ENCODE measurements at regions not wholly inside any gene's neighbourhood (a gene's known extent, or its start where the extent isn't known, plus 50 kb on each side); places are given as distances from the start of the nearest gene placed in this dataset.

DNA sequence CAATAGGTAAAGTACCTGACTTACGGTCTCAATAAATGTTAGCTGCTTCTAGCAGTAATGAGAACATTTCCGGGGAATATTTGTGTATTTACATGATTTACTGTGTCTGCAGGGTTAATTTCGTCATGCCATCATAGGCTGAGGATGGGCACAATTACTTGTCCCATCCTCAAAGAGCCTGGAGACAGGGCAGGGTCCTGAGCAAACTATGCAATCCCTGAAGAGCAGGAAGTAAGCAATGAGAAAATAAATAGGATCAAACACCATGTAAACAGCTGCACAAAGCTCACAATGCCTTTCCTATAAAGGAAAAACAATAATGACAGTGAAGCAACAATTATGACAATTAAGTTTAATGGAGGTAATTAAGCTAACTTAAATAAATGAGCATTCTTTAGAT lies 114.6 kb upstream of the FOXQ1 start:
- H3K4me3 ChIP-seq (ENCODE audit: low read depth, low read length): no peak overlapping the region
- H3K27me3 ChIP-seq (replicated peaks): no peaks in the 10 kb centered on the region
- DNase-seq: no peak
- TF ChIP-seq, protein P1, sequence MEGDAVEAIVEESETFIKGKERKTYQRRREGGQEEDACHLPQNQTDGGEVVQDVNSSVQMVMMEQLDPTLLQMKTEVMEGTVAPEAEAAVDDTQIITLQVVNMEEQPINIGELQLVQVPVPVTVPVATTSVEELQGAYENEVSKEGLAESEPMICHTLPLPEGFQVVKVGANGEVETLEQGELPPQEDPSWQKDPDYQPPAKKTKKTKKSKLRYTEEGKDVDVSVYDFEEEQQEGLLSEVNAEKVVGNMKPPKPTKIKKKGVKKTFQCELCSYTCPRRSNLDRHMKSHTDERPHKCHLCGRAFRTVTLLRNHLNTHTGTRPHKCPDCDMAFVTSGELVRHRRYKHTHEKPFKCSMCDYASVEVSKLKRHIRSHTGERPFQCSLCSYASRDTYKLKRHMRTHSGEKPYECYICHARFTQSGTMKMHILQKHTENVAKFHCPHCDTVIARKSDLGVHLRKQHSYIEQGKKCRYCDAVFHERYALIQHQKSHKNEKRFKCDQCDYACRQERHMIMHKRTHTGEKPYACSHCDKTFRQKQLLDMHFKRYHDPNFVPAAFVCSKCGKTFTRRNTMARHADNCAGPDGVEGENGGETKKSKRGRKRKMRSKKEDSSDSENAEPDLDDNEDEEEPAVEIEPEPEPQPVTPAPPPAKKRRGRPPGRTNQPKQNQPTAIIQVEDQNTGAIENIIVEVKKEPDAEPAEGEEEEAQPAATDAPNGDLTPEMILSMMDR (IDR thresholded peaks at IDR 0.05; ENCODE audit: low read depth, low read length, missing control alignments): no peak
- no peak overlapping the region for H3K27ac ChIP-seq
- in situ Hi-C loops (cut with HindIII; ENCODE audit: low pct_ligation_motif_present, low sequenced_read_pairs): no loop called here
- H3K36me3 ChIP-seq (replicated peaks): no peaks in the 10 kb centered on the region

DNA sequence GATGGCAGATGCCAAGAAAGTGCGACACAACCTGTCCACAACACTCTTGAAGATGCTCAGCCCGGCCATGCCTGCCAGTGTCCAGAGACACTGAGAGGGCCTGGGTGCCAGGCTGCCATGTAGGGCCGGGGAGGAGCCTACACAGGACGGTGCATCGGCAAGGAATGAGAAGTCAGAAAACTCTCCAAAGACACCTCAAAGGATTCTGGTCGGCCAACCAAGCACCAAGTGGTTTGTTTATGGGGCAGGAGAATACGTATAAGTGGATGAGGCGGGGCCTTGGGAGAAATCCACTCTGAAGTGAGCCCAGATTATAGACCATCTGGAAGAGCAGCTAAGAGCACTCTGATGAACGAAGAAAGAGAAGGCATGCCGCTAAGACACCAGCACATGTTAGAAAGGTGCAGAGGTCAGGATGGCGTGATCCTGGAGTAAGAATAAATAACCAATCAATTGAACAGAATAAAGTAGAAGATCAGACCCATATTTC lies 120.7 kb upstream of the FOXQ1 start:
- DNase-seq: no peak
- Histone ChIP-seq H3K27me3 (replicated peaks) (no peaks in the 10 kb centered on the region), H3K27ac (no peak overlapping the region), H3K36me3 (replicated peaks) (no peaks in the 10 kb centered on the region), H3K4me3 (ENCODE audit: low read depth, low read length) (no peak overlapping the region)
- TF ChIP-seq, protein P1 (IDR thresholded peaks at IDR 0.05; ENCODE audit: low read depth, low read length, missing control alignments): no peak
- in situ Hi-C loops (cut with HindIII; ENCODE audit: low pct_ligation_motif_present, low sequenced_read_pairs): no loop called here

DNA sequence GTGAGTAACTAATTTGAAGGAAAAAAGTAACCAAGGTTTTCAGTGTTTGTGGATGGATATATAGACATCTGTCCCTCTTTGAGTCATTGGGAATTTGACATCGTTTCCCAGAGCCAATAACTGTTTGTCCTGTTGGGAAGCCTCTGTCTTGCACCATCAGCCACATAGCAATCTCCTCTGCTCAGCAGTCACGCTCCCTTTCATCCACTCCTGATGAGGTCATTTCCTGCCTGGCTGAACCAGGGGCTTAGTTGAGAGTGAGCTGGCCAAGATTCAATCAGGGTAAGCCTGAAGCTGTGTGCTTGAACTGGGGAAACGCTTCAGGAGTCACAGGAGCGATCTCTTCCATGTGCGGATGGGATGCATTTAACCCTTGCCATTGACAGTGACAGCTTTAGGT lies 121.5 kb upstream of the FOXQ1 start:
- H3K27ac ChIP-seq: no peak overlapping the region
- peak; percentile 72 for DNase-seq
- H3K27me3 ChIP-seq (replicated peaks): no peaks in the 10 kb centered on the region
- in situ Hi-C loops (cut with HindIII; ENCODE audit: low pct_ligation_motif_present, low sequenced_read_pairs): no loop called here
- no peaks in the 10 kb centered on the region for H3K36me3 ChIP-seq (replicated peaks)
- TF ChIP-seq, protein P1 (IDR thresholded peaks at IDR 0.05; ENCODE audit: low read depth, low read length, missing control alignments): no peak
- no peak overlapping the region for H3K4me3 ChIP-seq (ENCODE audit: low read depth, low read length)

DNA sequence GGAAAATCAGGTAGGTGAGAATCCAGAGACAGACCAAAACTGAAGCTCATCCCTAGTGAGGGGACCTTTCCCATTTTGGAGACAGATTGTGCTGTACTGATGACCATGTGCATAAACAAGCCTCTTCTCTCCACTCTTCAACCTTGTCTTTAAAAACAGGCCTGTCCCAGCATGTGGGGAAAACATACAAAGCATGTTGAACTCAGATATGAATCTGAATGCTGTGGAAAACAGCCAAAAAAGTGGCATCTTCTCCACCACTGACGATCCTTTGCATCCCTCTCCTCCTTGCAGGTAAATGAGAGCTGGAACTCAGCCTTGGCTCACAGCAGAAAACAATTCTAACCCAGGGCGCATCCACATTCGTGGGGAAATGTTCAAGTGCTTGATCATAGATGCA lies 123.7 kb upstream of the FOXQ1 start:
- Histone ChIP-seq H3K36me3 (replicated peaks) (no peaks in the 10 kb centered on the region), H3K27me3 (replicated peaks) (no peaks in the 10 kb centered on the region), H3K27ac (no peak overlapping the region), H3K4me3 (ENCODE audit: low read depth, low read length) (no peak overlapping the region)
- DNase-seq: no peak
- TF ChIP-seq, protein P1 (IDR thresholded peaks at IDR 0.05; ENCODE audit: low read depth, low read length, missing control alignments): no peak
- in situ Hi-C loops (cut with HindIII; ENCODE audit: low pct_ligation_motif_present, low sequenced_read_pairs): no loop called here

DNA sequence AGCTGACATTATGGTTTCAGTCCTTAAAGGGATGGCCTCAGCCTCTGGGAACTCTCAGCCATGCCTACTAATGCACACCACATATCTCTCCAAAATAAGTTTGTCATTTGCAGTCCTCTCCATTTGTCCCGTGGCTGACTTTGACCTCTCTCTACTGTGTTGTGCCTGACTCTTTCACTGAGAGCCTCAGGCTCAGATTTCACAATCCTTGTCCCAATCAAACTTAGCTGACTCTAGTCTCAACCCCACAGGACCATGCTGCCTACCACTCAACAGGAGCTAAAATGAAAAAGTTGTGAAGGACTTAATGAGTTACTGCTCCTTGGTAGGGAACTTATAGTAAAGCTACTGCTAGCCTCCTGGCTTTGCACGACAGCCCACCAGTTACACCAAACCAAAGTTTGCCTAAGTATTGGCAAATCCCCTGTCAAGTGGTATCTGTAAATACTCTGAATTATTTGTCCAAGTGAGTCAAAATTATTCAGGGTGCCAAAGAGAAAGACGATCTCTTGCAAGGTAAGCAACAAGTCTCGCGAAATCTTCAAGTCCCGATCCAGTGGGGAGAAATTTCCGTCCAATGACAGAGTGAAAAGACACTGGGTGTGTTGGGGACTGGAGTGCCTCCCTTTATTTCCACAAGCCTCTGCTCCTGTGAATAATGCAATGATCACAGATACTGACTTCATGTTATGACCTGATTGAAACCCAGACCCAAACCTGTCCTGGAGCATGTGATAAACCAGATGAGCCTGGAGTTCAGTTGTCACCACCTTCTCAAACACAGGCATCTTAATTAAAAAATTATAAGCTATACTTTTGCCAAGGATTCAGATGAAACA lies 124.4 kb upstream of the FOXQ1 start:
- in situ Hi-C loops (cut with HindIII; ENCODE audit: low pct_ligation_motif_present, low sequenced_read_pairs): no loop called here
- H3K4me3 ChIP-seq (ENCODE audit: low read depth, low read length): no peak overlapping the region
- TF ChIP-seq, protein P1 (IDR thresholded peaks at IDR 0.05; ENCODE audit: low read depth, low read length, missing control alignments): no peak

More for the DNA sequence above, 124.4 kb upstream of the FOXQ1 start:
- Histone ChIP-seq H3K27me3 (replicated peaks) (no peaks in the 10 kb centered on the region), H3K36me3 (replicated peaks) (no peaks in the 10 kb centered on the region), H3K27ac (no peak overlapping the region)
- no peak for DNase-seq
